Fibroblast of pulmonary artery (primary cell): ENCODE measurements at regions not wholly inside any gene's neighbourhood (a gene's known extent, or its start where the extent isn't known, plus 50 kb on each side); places are given as distances from the start of the nearest gene placed in this dataset.

Experiments
- DNase-seq: peaks from one replicate; pipeline ENCODE4 v3.0.0-alpha.2; 2010; ENCODE audit warnings: low read depth
- H3K4me3 ChIP-seq: replicated peaks from 2 replicates; pipeline ENCODE4 v1.5.1; 2011; ENCODE audit warnings: low read depth, mild to moderate bottlenecking, control low read depth, low read length, moderate library complexity
- CTCF ChIP-seq: IDR thresholded peaks from 2 replicates; pipeline ENCODE4 v1.5.1; 2011; ENCODE audit warnings: mild to moderate bottlenecking, control low read depth, low read length, inconsistent platforms; ENCODE audit errors: missing control alignments

GRCh38 chr10:90480466-90480865 is 377.4 kb downstream of the HTR7 start:
- DNase-seq, result no peak
- H3K4me3 ChIP-seq, result no peak overlapping the region
- TF ChIP-seq CTCF, result no peak

GRCh38 chr10:90481326-90481923 is 376.4 kb downstream of the HTR7 start:
- TF ChIP-seq CTCF, result no peak
- H3K4me3 ChIP-seq, result no peak overlapping the region
- DNase-seq, result no peak

GRCh38 chr10:90484518-90484917 is 373.3 kb downstream of the HTR7 start:
- no peak overlapping the region for H3K4me3 ChIP-seq
- DNase-seq, result no peak
- TF ChIP-seq CTCF, result no peak

- no peak for TF ChIP-seq CTCF
- no peak for DNase-seq
- no peak overlapping the region for H3K4me3 ChIP-seq
These were observed 363.7 kb downstream of the HTR7 start for GRCh38 chr10:90494183-90494582.

- no peak overlapping the region for H3K4me3 ChIP-seq
- DNase-seq, result no peak
- no peak for TF ChIP-seq CTCF
These were observed 353.7 kb downstream of the HTR7 start for GRCh38 chr10:90504172-90504571.

GRCh38 chr10:90526721-90527120 is 331.1 kb downstream of the HTR7 start:
- H3K4me3 ChIP-seq, result no peak overlapping the region
- DNase-seq, result no peak
- TF ChIP-seq CTCF, result no peak

GRCh38 chr10:90530521-90530920 is 327.3 kb downstream of the HTR7 start:
- DNase-seq, result peak; percentile 19
- TF ChIP-seq CTCF, result no peak

More at GRCh38 chr10:90530521-90530920, 327.3 kb downstream of the HTR7 start:
- H3K4me3 ChIP-seq, result no peak overlapping the region
